ENCODE measurements at regions not wholly inside any gene's neighbourhood (a gene's known extent, or its start where the extent isn't known, plus 50 kb on each side); places are given as distances from the start of the nearest gene placed in this dataset.

DNA sequence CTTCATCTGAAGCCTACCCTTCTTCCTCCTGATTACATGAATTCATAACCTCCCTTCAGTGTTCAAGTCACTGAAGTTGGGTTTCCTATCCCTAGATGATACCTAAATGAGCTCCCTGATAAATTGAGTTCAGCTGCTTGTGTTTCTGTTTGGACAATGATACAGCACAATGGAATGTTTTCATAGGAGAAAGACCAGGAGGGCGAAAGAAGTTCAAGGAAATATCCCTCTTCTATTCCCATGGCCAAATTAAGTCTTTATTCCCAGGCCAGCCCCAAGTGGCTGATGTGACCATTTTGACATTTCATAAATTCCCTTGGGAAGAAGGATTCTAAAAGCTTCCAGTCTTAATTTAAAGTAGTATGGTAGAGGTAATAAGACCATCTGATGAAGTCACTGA, 555.8 kb upstream of the CLINT1 start:
- Histone ChIP-seq H3K4me1 (ENCODE audit: low read length) (no peaks in the 10 kb centered on the region), H3K27ac (ENCODE audit: low read length) (no peak overlapping the region), H4K20me1 (ENCODE audit: insufficient read depth, low read depth, low read length) (no peaks in the 10 kb centered on the region), H3K9me2 (replicated peaks; ENCODE audit: insufficient read depth, low read length) (no peaks in the 10 kb centered on the region), H3K36me3 (ENCODE audit: insufficient read depth, low read length) (no peaks in the 10 kb centered on the region), H3K9me3 (ENCODE audit: low read length) (no peaks in the 10 kb centered on the region), H2AFZ (ENCODE audit: low read length) (no peak overlapping the region), H3K9ac (ENCODE audit: low read length) (no peak overlapping the region), H3K4me2 (ENCODE audit: low read depth, low read length, poor library complexity, severe bottlenecking) (no peak overlapping the region), H3K27me3 (ENCODE audit: low read length) (no peaks in the 10 kb centered on the region), H3K4me3 (ENCODE audit: low read length) (no peak overlapping the region), H3K79me2 (ENCODE audit: low read length) (no peaks in the 10 kb centered on the region)
- DNase-seq, result no peak

DNA sequence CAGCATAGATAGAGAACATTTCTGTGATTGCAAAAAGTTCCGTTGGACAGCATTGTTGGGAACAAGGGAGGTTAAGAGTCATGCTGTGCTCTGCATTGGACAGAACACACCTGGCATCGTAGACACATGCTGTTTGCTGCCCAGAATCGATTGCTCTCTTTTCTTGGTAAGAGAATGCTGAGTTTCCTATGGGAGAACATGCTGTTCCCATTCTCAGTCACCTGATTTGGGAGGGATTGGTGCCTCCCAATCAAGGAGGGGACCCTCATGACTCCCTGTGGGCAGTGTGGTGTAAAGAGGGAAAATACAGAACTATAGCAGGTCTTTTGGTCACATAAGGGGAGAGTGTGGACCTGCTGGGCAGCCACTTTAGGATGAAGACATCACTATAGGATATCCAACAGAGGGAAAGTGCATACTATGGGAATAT, 555.4 kb upstream of the CLINT1 start:
- no peaks in the 10 kb centered on the region for H4K20me1 ChIP-seq (ENCODE audit: insufficient read depth, low read depth, low read length)
- H3K27me3 ChIP-seq (ENCODE audit: low read length), result no peaks in the 10 kb centered on the region
- DNase-seq, result no peak
- no peak overlapping the region for H2AFZ ChIP-seq (ENCODE audit: low read length)
- no peak overlapping the region for H3K9ac ChIP-seq (ENCODE audit: low read length)
- H3K79me2 ChIP-seq (ENCODE audit: low read length), result no peaks in the 10 kb centered on the region
- no peaks in the 10 kb centered on the region for H3K36me3 ChIP-seq (ENCODE audit: insufficient read depth, low read length)
- no peak overlapping the region for H3K27ac ChIP-seq (ENCODE audit: low read length)
- H3K4me1 ChIP-seq (ENCODE audit: low read length), result no peaks in the 10 kb centered on the region
- no peaks in the 10 kb centered on the region for H3K9me3 ChIP-seq (ENCODE audit: low read length)
- H3K9me2 ChIP-seq (replicated peaks; ENCODE audit: insufficient read depth, low read length), result no peaks in the 10 kb centered on the region
- H3K4me2 ChIP-seq (ENCODE audit: low read depth, low read length, poor library complexity, severe bottlenecking), result no peak overlapping the region
- H3K4me3 ChIP-seq (ENCODE audit: low read length), result no peak overlapping the region

DNA sequence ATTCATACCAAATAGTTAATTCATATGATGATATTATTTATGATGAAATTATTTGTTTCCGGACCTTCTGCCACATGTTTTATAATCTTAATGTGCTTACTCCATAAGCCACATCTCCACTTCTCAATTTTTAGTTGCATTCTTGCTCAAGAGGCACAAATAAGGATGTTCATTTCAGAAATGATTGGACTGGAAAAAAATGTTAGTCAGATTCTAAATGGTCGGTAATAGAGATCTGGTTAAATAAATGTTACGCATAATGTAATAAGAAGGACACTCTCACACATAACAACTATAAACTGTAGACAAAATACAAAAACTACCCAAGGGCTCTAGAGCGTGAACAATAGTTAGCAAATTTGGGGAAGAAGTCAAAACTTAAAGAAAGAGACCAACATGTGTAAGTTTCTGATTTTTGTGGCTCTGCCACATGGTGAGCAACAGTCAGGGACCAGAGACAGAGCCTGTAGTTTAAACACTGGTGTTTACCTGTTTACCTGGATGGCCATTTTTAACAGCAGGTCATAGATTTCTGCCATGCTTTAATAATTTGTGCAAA, 554.3 kb upstream of the CLINT1 start:
- Histone ChIP-seq H3K4me2 (ENCODE audit: low read depth, low read length, poor library complexity, severe bottlenecking) (no peak overlapping the region), H3K36me3 (ENCODE audit: insufficient read depth, low read length) (no peaks in the 10 kb centered on the region), H2AFZ (ENCODE audit: low read length) (no peak overlapping the region), H3K4me3 (ENCODE audit: low read length) (no peak overlapping the region), H3K9me2 (replicated peaks; ENCODE audit: insufficient read depth, low read length) (no peaks in the 10 kb centered on the region), H3K27ac (ENCODE audit: low read length) (no peak overlapping the region), H3K4me1 (ENCODE audit: low read length) (no peaks in the 10 kb centered on the region), H3K27me3 (ENCODE audit: low read length) (no peaks in the 10 kb centered on the region), H3K79me2 (ENCODE audit: low read length) (no peaks in the 10 kb centered on the region), H3K9ac (ENCODE audit: low read length) (no peak overlapping the region), H4K20me1 (ENCODE audit: insufficient read depth, low read depth, low read length) (no peaks in the 10 kb centered on the region), H3K9me3 (ENCODE audit: low read length) (no peaks in the 10 kb centered on the region)
- DNase-seq, result no peak

DNA sequence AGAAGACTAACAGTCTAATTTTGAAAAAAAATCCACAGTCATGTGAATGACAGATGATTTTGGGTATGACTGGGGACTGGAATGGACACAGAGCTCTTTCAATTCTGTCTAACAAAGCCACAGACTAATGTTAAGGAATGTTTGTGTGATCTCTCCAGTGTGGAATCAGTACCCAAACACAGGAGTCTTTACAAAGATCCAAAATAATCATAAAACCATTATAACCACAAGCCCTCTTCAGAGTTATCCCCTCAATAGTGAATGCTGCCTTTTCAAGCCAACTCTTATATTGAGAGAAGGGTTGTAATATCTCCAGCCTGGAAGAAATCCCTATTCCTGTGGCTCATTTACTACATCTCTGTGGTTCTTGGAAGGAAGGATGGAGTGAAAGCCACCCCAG, 552.0 kb upstream of the CLINT1 start:
- Histone ChIP-seq H3K9me2 (replicated peaks; ENCODE audit: insufficient read depth, low read length) (no peaks in the 10 kb centered on the region), H3K36me3 (ENCODE audit: insufficient read depth, low read length) (no peaks in the 10 kb centered on the region), H3K9ac (ENCODE audit: low read length) (no peak overlapping the region), H3K79me2 (ENCODE audit: low read length) (no peaks in the 10 kb centered on the region), H3K4me2 (ENCODE audit: low read depth, low read length, poor library complexity, severe bottlenecking) (no peak overlapping the region), H3K27ac (ENCODE audit: low read length) (no peak overlapping the region), H3K4me1 (ENCODE audit: low read length) (no peaks in the 10 kb centered on the region), H2AFZ (ENCODE audit: low read length) (no peak overlapping the region), H4K20me1 (ENCODE audit: insufficient read depth, low read depth, low read length) (no peaks in the 10 kb centered on the region), H3K27me3 (ENCODE audit: low read length) (no peaks in the 10 kb centered on the region), H3K4me3 (ENCODE audit: low read length) (no peak overlapping the region), H3K9me3 (ENCODE audit: low read length) (no peaks in the 10 kb centered on the region)
- no peak for DNase-seq

DNA sequence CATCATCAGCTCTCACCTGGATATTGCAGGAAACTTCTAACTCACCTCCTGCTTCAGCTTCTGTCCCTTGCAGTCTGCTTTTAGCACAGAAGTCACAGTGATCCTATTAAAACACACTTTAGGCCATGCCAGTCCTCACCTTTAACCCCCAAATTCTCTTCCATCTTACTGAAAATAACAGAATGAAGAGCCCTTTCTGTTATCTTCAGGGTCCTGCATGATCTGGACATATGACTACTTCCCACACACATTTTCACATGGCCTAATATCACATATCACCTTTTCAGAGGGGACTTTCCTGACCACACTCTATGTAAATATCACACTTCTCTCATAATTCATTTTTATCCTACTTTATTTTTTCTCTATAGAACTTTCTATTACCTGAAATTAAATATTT, 550.6 kb upstream of the CLINT1 start:
- H3K4me1 ChIP-seq (ENCODE audit: low read length), result no peaks in the 10 kb centered on the region
- H2AFZ ChIP-seq (ENCODE audit: low read length), result no peak overlapping the region
- H3K27ac ChIP-seq (ENCODE audit: low read length), result no peak overlapping the region
- no peak overlapping the region for H3K4me2 ChIP-seq (ENCODE audit: low read depth, low read length, poor library complexity, severe bottlenecking)
- no peak for DNase-seq
- no peaks in the 10 kb centered on the region for H3K36me3 ChIP-seq (ENCODE audit: insufficient read depth, low read length)
- H3K27me3 ChIP-seq (ENCODE audit: low read length), result no peaks in the 10 kb centered on the region
- H3K9me2 ChIP-seq (replicated peaks; ENCODE audit: insufficient read depth, low read length), result no peaks in the 10 kb centered on the region
- no peak overlapping the region for H3K9ac ChIP-seq (ENCODE audit: low read length)
- H3K4me3 ChIP-seq (ENCODE audit: low read length), result no peak overlapping the region
- H3K9me3 ChIP-seq (ENCODE audit: low read length), result no peaks in the 10 kb centered on the region
- H4K20me1 ChIP-seq (ENCODE audit: insufficient read depth, low read depth, low read length), result no peaks in the 10 kb centered on the region
- H3K79me2 ChIP-seq (ENCODE audit: low read length), result no peaks in the 10 kb centered on the region

DNA sequence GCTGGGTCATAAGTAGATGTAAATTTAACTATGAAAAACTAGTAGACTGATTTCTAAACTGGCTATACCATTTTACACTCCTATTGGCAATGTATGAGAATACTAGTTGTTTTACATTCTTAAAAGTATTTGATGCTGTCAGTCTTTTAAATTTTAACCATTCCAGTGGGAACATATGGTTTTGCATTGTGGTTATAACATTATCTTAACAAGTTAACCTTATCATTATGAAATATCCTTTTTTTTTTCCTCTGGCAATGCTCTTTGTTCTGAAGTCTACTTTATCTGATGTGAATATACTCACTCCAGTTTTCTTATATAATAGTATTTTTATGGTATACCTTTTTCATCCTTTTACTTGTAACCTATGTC, 548.9 kb upstream of the CLINT1 start:
- Histone ChIP-seq H3K4me1 (ENCODE audit: low read length) (no peaks in the 10 kb centered on the region), H3K79me2 (ENCODE audit: low read length) (no peaks in the 10 kb centered on the region), H3K27me3 (ENCODE audit: low read length) (no peaks in the 10 kb centered on the region), H4K20me1 (ENCODE audit: insufficient read depth, low read depth, low read length) (no peaks in the 10 kb centered on the region), H3K9me2 (replicated peaks; ENCODE audit: insufficient read depth, low read length) (no peaks in the 10 kb centered on the region), H3K4me2 (ENCODE audit: low read depth, low read length, poor library complexity, severe bottlenecking) (no peak overlapping the region), H3K36me3 (ENCODE audit: insufficient read depth, low read length) (no peaks in the 10 kb centered on the region), H3K4me3 (ENCODE audit: low read length) (no peak overlapping the region), H3K9me3 (ENCODE audit: low read length) (no peaks in the 10 kb centered on the region), H2AFZ (ENCODE audit: low read length) (no peak overlapping the region), H3K9ac (ENCODE audit: low read length) (no peak overlapping the region), H3K27ac (ENCODE audit: low read length) (no peak overlapping the region)
- no peak for DNase-seq

DNA sequence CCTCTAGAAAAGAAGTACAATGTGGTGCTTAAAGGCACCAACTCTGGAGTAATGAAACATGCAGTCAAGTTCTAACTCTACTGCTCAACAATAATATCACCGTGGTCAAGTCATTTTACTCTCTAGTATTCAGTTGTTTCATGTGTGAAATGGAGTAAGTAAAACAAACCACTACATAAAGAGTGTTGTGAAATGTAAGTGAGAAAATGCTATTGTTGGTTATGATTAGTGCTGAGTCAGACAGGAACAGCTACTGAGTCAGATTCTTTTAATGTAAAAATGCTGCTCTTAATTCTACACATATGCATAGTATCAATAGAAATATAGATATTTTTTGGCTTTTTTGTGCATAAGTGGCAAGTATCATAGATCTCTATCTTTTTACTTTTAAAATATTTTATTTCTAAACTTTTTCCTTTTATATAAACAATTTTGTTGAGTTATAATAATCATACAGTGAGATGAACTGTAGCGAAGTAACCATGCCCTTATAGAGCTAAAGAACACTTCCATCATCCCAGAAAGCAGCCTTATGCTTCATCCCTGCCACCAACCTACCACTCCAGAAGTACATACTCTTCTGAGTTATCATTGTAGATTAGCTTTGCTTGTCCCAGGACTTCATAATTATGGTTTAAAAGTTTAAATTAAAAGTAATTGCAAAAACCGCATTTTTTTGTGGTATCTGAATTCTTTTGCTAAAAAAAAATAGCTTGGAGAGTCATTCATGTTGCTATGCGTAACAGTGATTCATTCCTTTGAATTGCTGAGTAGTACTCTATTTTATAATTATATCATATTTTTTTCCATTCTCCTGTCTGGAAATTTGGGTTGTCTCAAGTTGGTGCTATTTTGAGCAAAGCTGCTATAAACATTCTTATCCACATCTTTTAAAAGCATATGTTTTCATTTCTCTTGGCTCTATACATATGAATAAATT, 548.2 kb upstream of the CLINT1 start:
- Histone ChIP-seq H3K36me3 (ENCODE audit: insufficient read depth, low read length) (no peaks in the 10 kb centered on the region), H3K79me2 (ENCODE audit: low read length) (no peaks in the 10 kb centered on the region), H3K9me3 (ENCODE audit: low read length) (no peaks in the 10 kb centered on the region), H4K20me1 (ENCODE audit: insufficient read depth, low read depth, low read length) (no peaks in the 10 kb centered on the region), H3K27me3 (ENCODE audit: low read length) (no peaks in the 10 kb centered on the region), H3K27ac (ENCODE audit: low read length) (no peak overlapping the region), H3K9ac (ENCODE audit: low read length) (no peak overlapping the region), H3K4me2 (ENCODE audit: low read depth, low read length, poor library complexity, severe bottlenecking) (no peak overlapping the region), H3K4me1 (ENCODE audit: low read length) (no peaks in the 10 kb centered on the region), H2AFZ (ENCODE audit: low read length) (no peak overlapping the region), H3K9me2 (replicated peaks; ENCODE audit: insufficient read depth, low read length) (no peaks in the 10 kb centered on the region), H3K4me3 (ENCODE audit: low read length) (no peak overlapping the region)
- no peak for DNase-seq

DNA sequence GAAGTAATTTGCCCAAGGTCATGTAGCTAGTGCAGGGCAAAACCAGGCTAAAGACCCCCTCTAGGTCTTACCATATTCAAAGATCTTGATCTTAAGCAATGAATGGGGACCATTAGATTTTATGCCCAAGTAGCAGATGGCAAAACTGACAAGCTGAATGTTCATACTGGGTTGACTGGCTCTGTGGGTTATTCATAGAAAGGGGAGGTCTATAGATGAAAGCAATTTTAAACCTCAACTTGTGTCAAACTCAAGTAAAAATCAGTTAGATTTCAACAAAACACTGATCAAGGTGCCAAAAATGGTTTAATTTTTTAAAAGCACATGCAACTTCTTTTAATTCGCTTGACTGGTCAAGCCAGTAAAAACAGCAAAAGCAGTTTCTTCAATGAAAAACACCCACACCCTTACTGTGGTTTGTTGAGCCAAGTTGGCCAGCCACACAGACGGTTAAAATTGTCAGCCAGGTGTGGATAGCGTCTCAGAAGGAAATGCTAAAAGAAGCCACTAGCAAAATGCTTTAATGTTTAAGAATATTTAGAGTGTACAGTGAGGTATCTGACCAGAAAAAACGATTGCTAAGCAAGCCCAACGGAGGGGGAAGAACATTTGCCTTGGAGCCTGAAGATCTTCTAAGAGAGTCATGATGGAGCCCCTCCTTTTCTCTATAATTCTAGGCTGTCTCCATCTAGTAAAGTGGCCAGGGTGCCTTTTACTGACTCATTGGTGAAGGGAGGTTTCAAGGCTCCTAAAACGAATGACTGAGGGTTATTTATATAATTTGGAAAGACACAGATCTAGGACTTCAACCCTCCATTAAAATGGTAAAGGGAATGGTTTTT, 539.6 kb upstream of the CLINT1 start:
- Histone ChIP-seq H3K79me2 (ENCODE audit: low read length) (no peaks in the 10 kb centered on the region), H3K27ac (ENCODE audit: low read length) (no peak overlapping the region), H2AFZ (ENCODE audit: low read length) (no peak overlapping the region), H3K9me2 (replicated peaks; ENCODE audit: insufficient read depth, low read length) (no peaks in the 10 kb centered on the region), H3K4me3 (ENCODE audit: low read length) (no peak overlapping the region), H3K9me3 (ENCODE audit: low read length) (no peaks in the 10 kb centered on the region), H4K20me1 (ENCODE audit: insufficient read depth, low read depth, low read length) (no peaks in the 10 kb centered on the region), H3K27me3 (ENCODE audit: low read length) (no peaks in the 10 kb centered on the region), H3K36me3 (ENCODE audit: insufficient read depth, low read length) (no peaks in the 10 kb centered on the region), H3K4me2 (ENCODE audit: low read depth, low read length, poor library complexity, severe bottlenecking) (no peak overlapping the region), H3K9ac (ENCODE audit: low read length) (no peak overlapping the region), H3K4me1 (ENCODE audit: low read length) (no peaks in the 10 kb centered on the region)
- no peak for DNase-seq
